ENCODE measurements at regions not wholly inside any gene's neighbourhood (a gene's known extent, or its start where the extent isn't known, plus 50 kb on each side); places are given as distances from the start of the nearest gene placed in this dataset.

GRCh38 chr13:31081316-31081715, 80.4 kb downstream of the HSPH1 start:
- no peak for DNase-seq (ENCODE audit: low spot score)

- no peak for DNase-seq (ENCODE audit: low spot score)
Measured at GRCh38 chr13:31074756-31075155, 86.9 kb downstream of the HSPH1 start.

- peak; percentile 84 for DNase-seq (ENCODE audit: low spot score)
Measured at GRCh38 chr13:31073859-31074718, 87.6 kb downstream of the HSPH1 start.

DNA sequence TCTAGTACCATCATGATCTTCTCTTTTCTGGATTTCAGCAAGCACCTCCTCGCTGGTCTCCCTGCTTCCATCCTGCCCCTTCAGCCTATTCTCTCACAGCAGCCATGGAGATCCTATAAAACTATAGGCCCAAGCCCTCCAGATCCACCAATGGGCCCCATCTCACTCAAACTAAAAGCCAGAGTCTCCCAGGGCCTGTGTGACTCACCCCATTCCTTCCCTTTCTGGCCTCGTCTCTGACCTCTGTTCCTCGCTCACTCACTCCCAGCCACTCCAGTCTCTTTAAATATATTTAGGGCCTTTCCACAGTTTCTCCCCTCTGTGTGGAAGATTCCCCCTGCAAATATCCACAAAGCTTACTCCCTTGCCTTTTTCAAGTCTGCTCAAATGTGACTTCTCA, 89.7 kb downstream of the HSPH1 start:
- no peak for DNase-seq (ENCODE audit: low spot score)

- DNase-seq (ENCODE audit: low spot score), result no peak
Measured at GRCh38 chr13:31069808-31070534, 91.7 kb downstream of the HSPH1 start.

DNA sequence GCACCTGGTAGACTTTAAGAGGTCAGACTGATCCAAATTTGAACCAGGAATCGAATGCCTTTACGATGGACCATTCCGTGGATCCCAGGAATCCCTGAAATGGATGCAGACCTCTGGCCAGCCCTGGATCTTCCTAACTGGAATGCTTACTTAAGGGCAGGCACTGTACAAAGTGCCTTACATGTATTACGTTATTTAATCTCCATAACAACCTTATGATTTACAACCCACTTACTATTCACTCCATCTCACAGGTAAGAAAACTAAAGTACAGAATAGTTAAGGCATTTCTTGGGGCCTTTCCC, 93.6 kb downstream of the HSPH1 start:
- no peak for DNase-seq (ENCODE audit: low spot score)

- DNase-seq (ENCODE audit: low spot score), result no peak
Measured at GRCh38 chr13:31067416-31068118, 94.1 kb downstream of the HSPH1 start.

GRCh38 chr13:31064636-31065035, 97.1 kb downstream of the HSPH1 start:
- DNase-seq (ENCODE audit: low spot score), result no peak

- DNase-seq (ENCODE audit: low spot score), result no peak
Measured at GRCh38 chr13:31063772-31064171, 97.9 kb downstream of the HSPH1 start.

DNA sequence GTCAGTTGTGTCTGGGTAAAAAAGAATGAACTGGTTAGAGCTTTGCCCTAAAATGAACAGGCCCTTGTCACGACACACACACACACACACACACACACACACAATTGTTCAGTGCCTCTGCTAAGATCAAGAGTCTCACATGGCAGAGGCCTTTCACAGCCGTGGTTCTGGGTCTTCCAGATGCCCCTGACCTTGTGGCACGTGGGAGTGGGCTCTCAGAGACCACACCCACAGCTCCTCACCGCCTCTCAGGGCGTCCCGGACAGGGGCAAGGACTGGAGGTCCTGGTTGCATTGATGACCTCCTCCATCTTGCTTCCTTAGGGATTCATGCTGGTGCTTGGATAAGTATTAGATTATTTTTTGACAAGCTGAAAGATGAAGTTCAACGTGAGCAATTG, 101.0 kb downstream of the HSPH1 start:
- no peak for DNase-seq (ENCODE audit: low spot score)

GRCh38 chr13:31060220-31060619, 101.5 kb downstream of the HSPH1 start:
- no peak for DNase-seq (ENCODE audit: low spot score)

GRCh38 chr13:31057403-31058033, 104.2 kb downstream of the HSPH1 start:
- no peak for DNase-seq (ENCODE audit: low spot score)

DNA sequence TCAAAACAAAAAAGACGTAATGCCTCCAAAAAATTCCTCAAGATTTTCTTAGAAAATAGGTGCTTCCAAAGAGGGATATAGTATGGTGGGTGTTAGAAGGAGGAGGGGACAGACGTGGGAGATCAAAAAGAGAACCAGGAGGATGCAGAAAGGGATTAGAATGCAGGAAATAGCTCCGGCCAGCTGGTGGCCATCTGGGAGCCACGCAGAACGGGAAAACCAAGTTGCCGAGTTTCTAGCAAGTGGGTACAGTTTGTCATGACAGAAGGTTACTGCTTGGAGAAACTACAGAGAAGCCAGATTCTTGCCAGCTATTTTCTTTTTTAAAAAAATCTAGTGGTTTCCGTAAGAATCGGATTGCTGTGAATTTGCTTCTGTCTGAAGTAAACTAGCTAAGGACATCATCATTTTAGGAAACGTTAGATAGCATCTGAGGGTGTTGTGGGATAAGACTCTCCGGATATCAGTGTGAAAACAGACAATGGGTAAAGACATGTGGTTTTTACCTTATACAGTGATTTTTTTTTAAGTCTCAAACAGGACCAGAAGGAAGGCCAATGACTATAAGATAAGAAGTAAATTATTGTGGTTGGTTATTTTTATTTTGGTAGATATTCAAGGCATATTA, 104.9 kb downstream of the HSPH1 start:
- DNase-seq (ENCODE audit: low spot score), result no peak

- no peak for DNase-seq (ENCODE audit: low spot score)
Measured at GRCh38 chr13:31055589-31055988, 106.1 kb downstream of the HSPH1 start.

- no peak for DNase-seq (ENCODE audit: low spot score)
Measured at GRCh38 chr13:31054632-31055031, 107.1 kb downstream of the HSPH1 start.

DNA sequence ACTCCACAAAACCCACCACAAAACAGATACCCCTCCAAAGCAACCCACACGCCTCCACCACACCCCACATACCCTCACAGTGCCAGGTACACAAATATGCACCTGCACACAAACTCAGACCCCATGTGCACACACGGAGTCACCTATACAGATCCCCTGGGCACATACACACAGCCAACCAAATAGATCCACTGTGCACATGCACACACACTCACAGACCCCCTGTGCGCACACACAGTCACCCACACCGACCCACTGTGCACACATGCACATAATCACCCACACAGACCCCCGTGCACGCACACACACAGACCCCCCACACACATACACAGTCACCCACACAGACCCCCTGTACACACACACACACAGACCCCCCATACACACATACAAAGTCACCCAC, 107.8 kb downstream of the HSPH1 start:
- DNase-seq (ENCODE audit: low spot score), result no peak

- DNase-seq (ENCODE audit: low spot score), result no peak
Measured at GRCh38 chr13:31053091-31053490, 108.6 kb downstream of the HSPH1 start.

- no peak for DNase-seq (ENCODE audit: low spot score)
Measured at GRCh38 chr13:31052478-31052877, 109.2 kb downstream of the HSPH1 start.

DNA sequence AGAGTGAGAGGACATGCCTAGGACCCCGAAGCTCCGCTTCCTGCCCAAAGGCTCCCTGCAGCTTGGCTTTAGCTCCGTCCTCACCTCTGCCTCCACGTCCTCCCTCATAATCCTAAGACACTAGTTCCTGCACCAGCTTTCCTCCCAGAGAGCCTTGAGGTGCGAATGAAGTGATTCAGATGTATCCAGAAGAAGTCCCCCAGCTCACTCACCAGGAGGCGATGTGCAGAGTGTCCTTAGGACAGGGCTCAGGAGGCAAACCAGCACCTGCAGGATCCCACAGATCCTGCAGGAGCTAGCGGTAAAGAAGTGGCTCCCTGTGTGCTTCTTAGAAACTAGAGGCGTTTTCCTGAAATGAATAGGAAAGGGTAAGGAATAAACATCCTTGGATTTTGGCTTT, 109.7 kb downstream of the HSPH1 start:
- DNase-seq (ENCODE audit: low spot score), result peak; percentile 68

DNA sequence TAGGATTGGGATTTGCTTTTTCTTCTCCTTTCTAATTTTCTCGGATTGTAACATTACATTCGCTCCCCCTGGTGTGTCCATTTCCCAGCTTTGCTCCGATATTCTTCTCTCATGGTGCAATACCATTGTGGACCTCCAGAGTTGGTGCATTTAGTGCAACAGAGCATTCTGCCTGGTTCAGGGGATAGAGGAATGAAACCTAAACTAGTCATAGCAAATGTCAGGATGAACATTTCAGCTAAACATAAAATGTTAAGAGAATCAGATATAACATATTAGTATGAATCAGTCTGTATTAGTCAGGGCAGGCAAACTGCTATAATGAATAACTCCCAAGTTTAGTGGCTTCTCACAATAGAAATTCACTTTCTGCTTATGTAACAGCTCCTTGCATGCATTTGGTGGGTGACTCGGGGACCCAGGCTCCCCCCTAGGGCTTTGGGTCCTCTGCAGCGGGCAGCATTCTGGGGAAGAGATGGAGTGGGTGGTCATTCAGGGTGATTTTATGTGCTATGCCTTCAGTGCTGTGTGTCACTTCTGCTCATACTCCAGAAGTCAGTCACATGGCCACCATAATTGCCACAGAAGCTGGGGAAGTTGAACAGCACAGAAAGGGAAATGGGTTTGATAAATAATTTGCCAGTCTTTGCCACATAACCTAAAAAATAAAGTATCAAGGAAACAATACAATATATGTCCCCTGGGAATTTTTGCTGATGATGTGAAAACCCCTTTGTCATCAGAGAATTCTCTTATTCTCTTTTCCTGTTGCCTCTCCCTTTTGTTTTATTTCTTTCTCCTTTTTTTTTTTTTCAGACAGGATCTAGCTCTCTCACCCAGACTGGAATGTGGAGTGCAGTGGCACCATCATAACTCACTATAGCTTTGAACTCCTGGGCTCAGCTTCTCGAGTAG, 111.0 kb downstream of the HSPH1 start:
- no peak for DNase-seq (ENCODE audit: low spot score)

- no peak for DNase-seq (ENCODE audit: low spot score)
Measured at GRCh38 chr13:31049833-31050232, 111.9 kb downstream of the HSPH1 start.
